GM19240 (cell line): ENCODE measurements at regions not wholly inside any gene's neighbourhood (a gene's known extent, or its start where the extent isn't known, plus 50 kb on each side); places are given as distances from the start of the nearest gene placed in this dataset.
"Not testable (repeated sequence)": the region's sequence is repeated elsewhere in the genome, so short reads cannot be mapped to it uniquely, and the experiment has no call there.

Source experiments
- DNase-seq: peaks from one replicate; pipeline ENCODE4 v3.0.0; 2011; ENCODE audit warnings: low spot score; ENCODE audit not compliant: insufficient read length

- DNase-seq, result no peak
Measured at GRCh38 chr7:152543799-152544198, 108.0 kb upstream of the KMT2C start.

GRCh38 chr7:152541892-152542291, 106.1 kb upstream of the KMT2C start:
- DNase-seq, result no peak

- not testable (repeated sequence) for DNase-seq
Measured at GRCh38 chr7:152539190-152539495, 103.3 kb upstream of the KMT2C start.

DNA sequence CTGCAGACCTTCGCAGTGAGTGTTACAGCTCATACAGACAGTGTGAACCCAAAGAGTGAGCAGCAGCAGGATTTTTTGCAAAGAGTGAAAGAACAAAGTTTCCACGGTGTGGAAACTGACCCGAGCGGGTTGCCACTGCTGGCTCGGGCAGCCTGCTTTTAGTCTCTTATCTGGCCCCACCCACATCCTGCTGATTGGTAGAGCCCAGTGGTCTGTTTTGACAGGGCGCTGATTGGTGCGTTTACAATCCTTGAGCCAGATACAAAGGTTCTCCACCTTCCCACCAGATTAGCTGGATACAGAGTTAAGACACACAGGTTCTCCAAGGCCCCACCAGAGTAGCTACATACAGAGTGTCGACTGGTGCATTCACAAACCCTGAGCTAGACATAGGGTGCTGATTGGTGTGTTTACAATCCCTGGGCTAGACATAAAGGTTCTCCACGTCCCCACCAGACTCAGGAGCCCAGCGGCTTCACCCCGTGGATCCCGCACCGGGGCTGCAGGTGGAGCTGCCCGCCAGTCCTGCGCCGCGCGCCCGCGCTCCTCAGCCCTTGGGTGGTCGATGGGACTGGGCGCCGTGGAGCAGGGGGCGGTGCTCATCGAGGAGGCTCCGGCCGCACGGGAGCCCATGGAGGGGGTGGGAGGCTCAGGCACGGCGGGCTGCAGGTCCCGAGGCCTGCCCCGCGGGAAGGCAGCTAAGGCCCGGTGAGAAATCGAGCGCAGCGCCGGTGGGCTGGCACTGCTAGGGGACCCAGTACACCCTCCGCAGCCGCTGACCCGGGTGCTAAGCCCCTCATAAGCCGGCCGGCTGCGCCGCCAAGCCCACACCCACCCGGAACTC, 102.8 kb upstream of the KMT2C start:
- DNase-seq, result not testable (repeated sequence)

DNA sequence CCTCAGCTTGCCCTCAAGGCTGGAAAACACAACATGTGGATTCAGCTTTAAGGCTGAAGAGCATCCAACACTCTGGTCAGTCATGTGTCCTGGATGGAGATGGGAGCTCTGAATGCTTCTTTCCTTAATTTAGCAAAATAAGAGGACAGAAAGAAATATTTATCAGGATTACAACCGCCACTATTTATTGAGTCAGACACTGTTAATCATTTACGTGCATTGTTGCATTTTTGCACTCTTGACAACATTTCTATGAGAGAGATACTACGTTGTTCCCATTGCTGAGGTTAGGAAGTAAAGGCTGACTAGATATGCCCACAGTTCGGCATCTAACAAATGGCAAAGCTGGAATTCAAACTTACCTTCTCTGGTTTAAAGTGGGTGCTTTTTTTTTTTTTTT, 101.8 kb upstream of the KMT2C start:
- no peak for DNase-seq

DNA sequence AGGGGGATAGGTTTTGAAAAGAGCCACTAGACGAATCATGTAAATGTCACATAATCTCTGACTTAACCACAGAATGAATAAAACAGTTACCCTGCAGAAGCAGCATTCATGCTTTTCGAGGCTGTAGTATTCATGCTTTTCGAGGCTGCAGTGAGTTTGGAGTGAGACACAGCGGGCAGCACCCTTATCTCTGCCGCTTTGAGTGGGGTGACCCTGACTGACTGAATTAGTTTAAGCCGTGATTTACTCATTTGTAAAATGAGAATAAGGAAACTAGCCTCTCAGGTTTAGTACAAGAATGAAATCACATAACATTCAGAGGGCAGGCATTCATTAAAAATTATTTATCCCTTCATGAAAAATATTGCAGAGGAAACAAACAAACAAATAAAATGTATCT, 92.8 kb upstream of the KMT2C start:
- DNase-seq, result no peak

GRCh38 chr7:152527610-152528032, 91.8 kb upstream of the KMT2C start:
- no peak for DNase-seq

DNA sequence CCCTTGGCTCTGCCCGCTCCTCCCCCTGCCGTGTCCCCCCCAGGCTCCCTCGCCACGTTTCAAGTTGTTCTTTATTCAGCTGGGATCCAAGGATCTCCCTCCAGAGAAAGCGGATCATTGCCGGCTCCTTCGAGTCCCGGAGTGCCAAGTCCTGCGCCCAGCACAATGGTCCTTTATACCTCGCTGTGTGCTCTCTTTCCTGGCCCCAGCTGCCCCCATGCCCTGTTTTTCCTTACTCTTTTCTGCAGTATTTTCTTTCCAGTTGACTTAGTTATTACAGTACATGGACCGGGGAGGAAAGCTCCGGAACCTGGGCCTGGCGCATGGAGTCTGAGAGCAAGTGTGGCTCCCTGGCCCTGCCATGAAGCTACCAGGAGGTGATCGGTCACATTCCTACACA, 88.1 kb upstream of the KMT2C start:
- no peak for DNase-seq

DNA sequence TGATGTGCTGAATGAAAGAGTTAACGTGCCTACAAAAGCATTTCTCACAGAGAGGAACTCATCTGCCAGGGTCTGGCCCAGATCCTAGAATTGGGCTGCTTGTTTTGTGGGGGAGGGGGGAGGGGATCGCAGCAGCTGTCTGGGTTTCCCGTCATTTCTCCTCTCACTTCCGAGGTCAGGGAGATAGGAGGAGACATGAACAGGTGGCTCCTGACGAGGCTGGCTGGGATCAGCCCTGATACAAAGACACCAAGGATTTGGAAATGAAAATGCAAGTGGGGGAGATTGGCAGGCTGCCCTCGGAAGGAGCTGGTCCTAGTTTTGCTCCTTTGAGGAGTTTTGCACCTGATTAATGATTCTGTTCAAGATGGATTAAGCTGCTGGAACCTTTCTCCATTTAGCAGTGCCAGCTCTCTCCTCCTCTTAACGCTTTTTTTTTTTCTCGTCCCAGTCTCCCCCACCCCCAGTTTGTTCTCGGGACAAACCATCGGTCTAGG, 86.8 kb upstream of the KMT2C start:
- no peak for DNase-seq

DNA sequence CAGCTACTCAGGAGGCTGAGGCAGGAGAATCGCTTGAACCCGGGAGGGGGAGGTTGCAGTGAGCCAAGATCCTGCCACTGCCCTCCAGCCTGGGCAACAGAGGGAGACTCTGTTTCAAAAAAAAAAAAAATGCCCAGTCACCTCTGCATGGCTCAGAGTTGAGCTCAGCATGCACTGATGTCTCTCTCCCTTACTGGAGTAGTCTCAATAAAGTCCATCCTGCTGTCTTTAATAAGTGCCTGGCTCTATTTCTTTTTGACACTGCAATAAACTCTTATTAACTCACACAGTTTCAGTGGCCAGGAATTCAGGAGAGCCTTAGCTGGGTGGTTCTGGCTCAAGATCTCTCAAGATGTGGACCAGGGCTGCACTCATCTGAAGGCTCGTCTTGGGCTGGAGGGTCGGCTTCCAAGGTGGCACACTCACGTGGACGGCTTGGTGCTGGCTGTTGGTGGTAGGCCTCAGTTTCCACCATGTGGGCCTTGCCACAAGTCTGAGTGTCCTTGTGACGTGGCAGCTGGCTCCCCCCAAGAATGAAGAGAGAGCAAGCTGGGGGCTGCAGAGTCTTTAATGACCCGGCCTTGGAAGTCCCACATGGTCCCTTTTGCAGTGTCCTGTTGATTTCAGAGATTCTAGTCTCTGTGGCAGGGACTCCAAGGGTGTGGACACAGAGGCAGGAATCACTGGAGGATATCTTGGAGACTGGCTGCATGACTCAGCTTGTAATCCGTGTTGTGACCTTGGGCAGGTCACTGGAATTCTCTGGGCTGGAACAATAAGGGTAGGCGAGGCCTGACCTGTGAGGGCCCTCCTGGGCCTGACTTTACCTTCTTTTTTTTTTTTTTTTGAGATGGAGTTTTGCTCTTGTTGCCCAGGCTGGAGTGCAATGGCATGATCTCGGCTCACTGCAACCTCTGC, 85.9 kb upstream of the KMT2C start:
- no peak for DNase-seq

DNA sequence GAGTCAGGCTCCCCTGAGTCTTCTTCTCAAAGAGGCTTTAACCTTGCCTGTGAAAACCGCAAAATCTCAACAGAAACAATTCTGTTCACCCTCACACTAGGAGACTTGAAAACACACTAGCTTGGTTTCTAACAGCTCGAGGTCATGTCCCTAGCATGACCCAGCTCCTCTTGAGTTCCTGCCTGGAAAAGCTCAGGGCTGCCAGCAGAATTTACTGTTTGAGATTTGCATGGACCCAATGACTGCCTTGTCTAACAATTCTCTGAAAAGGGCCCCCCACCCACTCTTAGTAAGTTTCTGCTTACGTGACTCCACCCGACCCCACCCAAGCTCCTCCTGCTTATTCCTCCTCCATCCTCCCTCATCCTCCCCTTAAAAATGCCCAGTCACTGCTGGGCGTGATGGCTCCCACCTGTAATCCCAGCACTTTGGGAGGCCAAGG, 85.1 kb upstream of the KMT2C start:
- DNase-seq, result no peak

DNA sequence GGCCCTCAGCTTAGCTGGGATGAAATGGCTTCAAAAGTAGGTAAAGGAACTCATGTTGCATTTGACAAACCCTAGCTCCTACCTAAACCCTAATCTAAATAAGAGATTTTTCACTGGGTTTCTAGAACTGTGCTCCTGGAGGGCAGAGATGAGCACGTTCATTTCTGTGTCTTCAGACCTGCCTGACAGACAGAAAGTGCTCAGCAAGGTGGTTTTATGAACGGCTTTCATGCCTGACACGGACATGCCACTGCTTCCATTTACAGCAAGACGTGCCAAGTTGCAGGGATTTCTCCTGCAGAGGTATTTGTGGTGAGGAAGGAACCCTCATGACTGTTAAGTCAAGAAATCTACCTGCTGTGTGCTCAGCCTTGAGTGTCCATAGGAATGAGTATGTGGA, 83.5 kb upstream of the KMT2C start:
- no peak for DNase-seq

GRCh38 chr7:152516216-152516615, 80.4 kb upstream of the KMT2C start:
- no peak for DNase-seq

DNA sequence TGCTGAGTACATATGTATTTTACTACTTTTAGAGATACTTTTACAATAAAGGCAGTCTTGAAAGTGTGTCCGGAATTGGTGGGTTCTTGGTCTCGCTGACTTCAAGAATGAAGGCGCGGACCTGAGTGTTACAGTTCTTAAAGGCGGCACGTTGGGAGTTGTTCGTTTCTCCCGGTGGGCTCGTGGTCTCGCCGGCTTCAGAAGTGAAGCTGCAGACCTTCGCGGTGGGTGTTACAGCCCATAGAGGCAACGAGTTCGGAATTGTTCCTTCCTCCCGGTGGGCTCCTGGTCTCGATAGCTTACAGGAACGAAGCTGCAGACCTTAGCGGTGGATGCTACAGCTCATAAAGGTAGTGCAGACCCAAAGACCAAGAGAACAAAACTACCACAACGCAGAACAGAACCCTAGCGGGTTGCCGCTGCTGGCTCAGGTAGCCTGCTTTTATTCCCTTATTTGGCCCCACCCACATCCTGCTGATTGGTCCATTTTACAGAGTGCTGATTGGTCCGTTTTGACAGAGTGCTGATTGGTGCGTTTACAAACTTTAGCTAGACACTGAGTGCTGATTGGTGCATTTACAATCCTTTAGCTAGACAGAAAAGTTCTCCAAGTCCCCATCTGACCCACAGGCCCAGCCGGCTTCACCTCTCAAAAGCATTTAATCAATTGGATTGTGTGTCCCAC, 79.6 kb upstream of the KMT2C start:
- not testable (repeated sequence) for DNase-seq

DNA sequence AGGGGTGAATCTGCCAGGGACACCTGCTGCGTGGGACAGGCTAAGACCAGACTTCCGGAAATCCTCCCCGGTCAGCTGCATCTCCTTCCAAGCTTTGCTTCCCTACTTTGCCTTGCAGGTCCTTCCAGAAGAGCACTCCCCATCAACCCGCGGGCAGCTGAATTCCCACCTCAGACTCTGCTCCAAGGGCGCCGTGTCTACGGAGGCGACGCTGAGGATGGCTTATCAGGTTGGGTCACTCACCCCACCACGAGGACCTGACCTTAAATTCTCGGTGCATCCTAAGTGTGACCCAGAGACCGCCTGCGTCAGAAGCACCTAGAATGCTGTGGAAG, 78.9 kb upstream of the KMT2C start:
- no peak for DNase-seq

DNA sequence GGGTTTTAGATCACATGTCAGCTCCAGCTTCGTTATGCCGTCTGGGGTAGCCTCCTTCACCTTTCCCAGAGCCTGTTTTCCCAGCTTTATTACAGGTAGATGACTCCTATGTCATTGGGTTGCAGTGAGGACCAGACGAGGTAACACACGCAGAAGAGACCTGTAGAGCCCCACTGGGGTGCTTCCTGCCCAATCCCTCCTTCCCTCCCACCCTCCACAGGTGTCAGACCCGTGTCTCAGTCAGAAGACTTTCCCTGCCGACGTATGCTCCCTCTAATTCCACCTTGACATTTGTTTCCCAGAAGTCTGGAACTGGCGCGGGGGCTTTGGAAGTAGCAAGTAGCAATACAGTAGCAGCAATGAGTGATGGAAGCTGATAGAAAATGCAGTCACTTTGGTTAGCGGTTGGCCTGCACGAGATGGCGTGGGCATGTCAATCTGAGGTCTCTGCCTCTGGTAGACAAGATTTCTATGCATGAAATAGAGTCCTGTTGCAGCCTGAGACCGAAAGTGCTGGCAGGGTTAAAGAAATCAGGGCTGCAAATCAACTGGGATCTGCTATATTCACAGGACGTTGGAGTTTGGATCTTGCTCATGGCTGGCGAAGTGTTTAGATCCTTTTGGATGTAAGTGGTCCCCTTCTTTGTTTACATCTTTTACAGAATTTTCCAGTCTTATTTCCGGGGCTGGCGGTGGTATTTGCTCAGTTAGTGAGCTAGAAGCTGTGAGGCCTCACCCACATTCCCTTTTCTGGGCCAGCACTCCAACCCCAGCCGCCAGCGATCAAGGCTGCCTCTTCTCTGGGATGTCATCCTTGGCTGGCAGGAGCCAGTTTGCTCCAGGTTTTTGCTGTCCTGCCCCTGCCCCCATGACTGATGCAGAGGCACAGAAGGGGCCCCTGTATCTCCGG, 78.3 kb upstream of the KMT2C start:
- no peak for DNase-seq

- DNase-seq, result no peak
Measured at GRCh38 chr7:152512706-152513105, 76.9 kb upstream of the KMT2C start.

DNA sequence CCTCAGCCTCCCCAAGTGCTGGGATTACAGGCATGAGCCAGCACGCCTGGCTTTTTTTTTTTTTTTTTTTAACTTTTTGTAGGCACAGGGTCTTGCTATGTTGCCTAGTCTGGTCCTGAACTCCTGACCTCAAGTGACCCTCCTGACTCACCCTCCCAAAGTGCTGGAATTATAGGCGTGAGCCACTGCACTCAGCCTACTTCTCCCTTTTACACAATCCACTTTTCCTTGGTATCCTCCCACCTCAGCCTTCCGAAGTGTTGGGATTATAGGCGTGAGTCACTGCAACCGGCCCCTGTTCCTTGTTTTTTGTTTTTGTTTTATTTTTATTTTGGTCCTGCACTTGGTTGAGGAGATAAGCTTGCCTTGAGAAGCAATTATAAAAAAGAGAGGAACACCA, 75.9 kb upstream of the KMT2C start:
- no peak for DNase-seq

DNA sequence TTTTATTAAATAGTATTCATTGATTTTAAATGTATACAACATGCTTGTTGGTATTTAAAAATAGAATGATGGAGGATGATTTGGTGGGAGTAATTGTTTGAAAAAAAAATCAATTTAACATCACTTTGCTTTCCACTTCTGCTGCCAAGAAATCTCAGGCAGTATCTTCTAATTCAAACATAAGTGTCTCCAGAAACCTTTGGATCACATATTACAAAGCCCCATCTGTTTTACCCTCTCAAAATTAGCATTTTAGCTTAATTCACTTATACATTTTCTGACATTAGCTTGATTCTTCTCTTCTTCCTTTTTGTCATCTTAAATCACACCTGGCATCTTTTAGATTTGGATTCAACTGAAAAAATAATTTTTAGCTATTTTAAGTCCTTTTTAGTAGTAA, 72.9 kb upstream of the KMT2C start:
- DNase-seq, result no peak

GRCh38 chr7:152505606-152506005, 69.8 kb upstream of the KMT2C start:
- no peak for DNase-seq

- DNase-seq, result no peak
Measured at GRCh38 chr7:152504816-152505215, 69.0 kb upstream of the KMT2C start.
